Keratinocyte (primary cell): ENCODE measurements at regions not wholly inside any gene's neighbourhood (a gene's known extent, or its start where the extent isn't known, plus 50 kb on each side); places are given as distances from the start of the nearest gene placed in this dataset.

Experiments
- CTCF ChIP-seq, 3 experiments: IDR thresholded peaks in 1 of 3; conservative IDR thresholded peaks in 1 of 3; optimal IDR thresholded peaks in 1 of 3; 2 replicates in 2 of 3; 3 replicates in 1 of 3; pipeline versions ENCODE3 to v1.5.1; 2011; ENCODE audit warnings: low read length in 3 of 3, mild to moderate bottlenecking in 3 of 3, moderate library complexity in 2 of 3, control low read depth in 1 of 3, inconsistent platforms in 1 of 3; ENCODE audit not compliant: insufficient read depth in 2 of 3; ENCODE audit errors: extremely low read depth in 1 of 3
- EZH2 ChIP-seq: IDR thresholded peaks from one replicate; pipeline ENCODE4 v1.6.1; 2012; ENCODE audit warnings: inconsistent platforms, mild to moderate bottlenecking, low read length, moderate library complexity

- TF ChIP-seq CTCF (optimal IDR thresholded peaks at IDR 0.05 in 1 of 3, IDR thresholded peaks at IDR 0.05 in 1 of 3, conservative IDR thresholded peaks at IDR 0.05 in 1 of 3; ENCODE audit: extremely low read depth in 1 of 3, insufficient read depth in 2 of 3, low read length in 3 of 3), result no peak
- TF ChIP-seq EZH2, result no peak
Observed at GRCh38 chr3:106620646-106621045, 751.8 kb upstream of the CBLB start.
